ENCODE measurements at regions not wholly inside any gene's neighbourhood (a gene's known extent, or its start where the extent isn't known, plus 50 kb on each side); places are given as distances from the start of the nearest gene placed in this dataset.

DNA sequence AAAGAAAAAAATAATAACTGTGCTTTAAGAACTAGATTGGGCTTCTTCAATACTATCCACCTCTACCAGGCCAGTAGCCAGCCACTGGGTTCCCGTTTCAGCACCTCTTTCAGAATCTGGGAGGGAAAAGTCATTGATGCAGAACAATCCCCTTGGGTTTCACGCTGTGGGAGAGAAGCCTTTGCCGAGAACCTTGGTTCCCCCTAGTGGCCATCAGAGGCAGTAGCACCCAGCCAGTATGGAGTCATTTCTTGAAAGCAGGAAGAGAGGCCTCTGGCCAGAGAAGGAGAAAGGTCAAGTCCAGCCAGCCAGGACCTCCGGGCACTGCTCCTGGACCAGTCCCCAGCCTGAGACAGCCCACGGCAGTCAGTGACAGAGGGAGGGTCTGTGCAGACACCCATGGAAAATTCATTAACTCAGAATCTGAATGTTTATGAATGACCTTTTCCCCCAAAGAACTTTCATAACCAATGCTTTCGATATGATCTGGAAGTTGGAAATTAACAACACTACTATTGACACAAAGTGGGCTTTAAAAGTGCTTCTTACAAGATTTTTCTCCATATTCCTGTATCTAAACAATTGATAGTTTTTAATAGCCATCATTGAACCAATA is 51.2 kb upstream of the CDH5 start:
- TF ChIP-seq, protein P1, sequence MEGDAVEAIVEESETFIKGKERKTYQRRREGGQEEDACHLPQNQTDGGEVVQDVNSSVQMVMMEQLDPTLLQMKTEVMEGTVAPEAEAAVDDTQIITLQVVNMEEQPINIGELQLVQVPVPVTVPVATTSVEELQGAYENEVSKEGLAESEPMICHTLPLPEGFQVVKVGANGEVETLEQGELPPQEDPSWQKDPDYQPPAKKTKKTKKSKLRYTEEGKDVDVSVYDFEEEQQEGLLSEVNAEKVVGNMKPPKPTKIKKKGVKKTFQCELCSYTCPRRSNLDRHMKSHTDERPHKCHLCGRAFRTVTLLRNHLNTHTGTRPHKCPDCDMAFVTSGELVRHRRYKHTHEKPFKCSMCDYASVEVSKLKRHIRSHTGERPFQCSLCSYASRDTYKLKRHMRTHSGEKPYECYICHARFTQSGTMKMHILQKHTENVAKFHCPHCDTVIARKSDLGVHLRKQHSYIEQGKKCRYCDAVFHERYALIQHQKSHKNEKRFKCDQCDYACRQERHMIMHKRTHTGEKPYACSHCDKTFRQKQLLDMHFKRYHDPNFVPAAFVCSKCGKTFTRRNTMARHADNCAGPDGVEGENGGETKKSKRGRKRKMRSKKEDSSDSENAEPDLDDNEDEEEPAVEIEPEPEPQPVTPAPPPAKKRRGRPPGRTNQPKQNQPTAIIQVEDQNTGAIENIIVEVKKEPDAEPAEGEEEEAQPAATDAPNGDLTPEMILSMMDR (IDR thresholded peaks at IDR 0.05): peak; percentile 80 to 93
- TF ChIP-seq POLR2AphosphoS5 (IDR thresholded peaks at IDR 0.05) (no peak), EP300 (IDR thresholded peaks at IDR 0.05) (no peak), POLR2A (IDR thresholded peaks at IDR 0.05) (no peak)
- Histone ChIP-seq H3K4me3 (no peak overlapping the region), H3K27me3 (no peaks in the 10 kb centered on the region), H3K36me3 (no peaks in the 10 kb centered on the region), H3K4me1 (peaks cover 6% of the 10 kb centered on the region), H3K27ac (no peak overlapping the region), H3K9me3 (no peaks in the 10 kb centered on the region)
- DNase-seq (ENCODE audit: low spot score in 2 of 2): no peak
- 7% methylated on average over 6 of the region's 6 CpGs for WGBS

DNA sequence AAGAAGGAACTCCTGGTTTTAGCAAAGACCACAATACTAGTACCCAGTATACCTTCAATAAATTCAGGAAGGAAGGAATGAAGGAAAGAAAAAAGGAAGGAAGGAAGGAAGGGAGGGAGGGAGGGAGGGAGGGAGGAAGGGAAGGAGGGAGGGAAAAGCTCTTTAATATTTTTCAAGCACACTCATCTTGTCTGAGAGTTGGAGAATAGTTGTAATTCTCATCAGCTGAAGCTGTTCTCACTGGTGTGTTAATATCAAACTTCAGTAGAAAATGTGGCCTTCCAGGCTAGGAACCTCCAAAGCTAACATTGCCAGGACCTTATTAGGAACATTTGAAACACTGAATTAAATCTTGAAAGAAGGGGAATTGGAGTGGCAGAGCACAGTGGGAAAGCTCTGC is 55.2 kb upstream of the CDH5 start:
- H3K9me3 ChIP-seq: no peaks in the 10 kb centered on the region
- DNase-seq (ENCODE audit: low spot score in 2 of 2): no peak
- TF ChIP-seq EP300 (IDR thresholded peaks at IDR 0.05) (no peak), POLR2A (IDR thresholded peaks at IDR 0.05) (no peak), POLR2AphosphoS5 (IDR thresholded peaks at IDR 0.05) (no peak)
- TF ChIP-seq, protein P1 (IDR thresholded peaks at IDR 0.05): no peak
- no peaks in the 10 kb centered on the region for H3K27me3 ChIP-seq
- H3K27ac ChIP-seq: no peak overlapping the region
- H3K4me1 ChIP-seq: peaks cover 6% of the 10 kb centered on the region
- no peak overlapping the region for H3K4me3 ChIP-seq
- no peaks in the 10 kb centered on the region for H3K36me3 ChIP-seq

DNA sequence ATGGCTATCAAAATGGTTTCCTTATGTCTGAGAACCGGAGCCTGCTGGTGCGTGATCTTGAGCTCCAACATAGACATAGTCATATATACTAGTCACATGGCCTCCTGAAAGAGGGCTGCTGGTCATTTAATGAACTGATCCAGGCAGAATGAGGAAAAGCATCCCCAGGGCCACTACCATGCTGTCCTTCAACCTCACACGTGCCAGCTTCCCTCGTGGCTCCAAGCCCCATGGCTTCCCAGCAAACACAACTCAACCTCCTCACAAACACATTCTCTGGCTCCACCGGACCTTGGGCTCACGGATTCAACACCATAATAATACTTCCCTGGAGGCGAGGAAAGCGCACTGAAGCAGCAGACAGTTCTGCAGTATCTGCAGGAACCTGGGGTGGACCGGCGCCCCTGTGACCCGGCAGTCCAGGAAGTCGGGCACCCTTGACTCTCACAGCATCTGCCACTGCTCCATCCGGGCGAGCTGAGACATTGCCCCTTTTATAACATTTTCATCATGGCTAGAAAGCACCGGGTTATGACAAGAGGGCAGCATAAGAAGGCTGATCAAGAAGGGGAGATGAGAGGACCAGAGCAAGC is 57.2 kb upstream of the CDH5 start:
- peaks cover 1% of the 10 kb centered on the region for H3K4me1 ChIP-seq
- WGBS: 91% methylated on average over 8 of the region's 15 CpGs

DNA sequence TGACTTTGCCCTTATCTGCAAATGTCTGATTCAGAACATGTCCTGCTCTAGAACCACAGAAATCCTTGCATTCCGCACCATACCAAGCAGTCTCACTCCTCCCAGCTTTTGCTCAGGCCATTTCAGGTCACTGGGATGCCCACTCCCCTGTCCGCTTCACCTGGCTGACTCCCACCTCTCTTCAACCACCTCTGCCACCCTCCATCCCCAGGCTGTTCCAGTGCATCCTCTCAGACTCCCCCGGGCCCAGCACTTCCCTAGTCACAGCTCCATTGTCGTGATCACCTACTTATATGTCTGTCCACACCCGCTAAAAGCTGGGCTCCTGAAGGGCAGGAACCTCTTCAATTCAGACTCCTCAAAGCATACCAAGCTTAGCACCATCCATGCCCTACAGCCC is 58.4 kb upstream of the CDH5 start:
- Histone ChIP-seq H3K4me1 (peaks cover 3% of the 10 kb centered on the region), H3K27ac (no peak overlapping the region), H3K36me3 (no peaks in the 10 kb centered on the region), H3K27me3 (no peaks in the 10 kb centered on the region), H3K9me3 (no peaks in the 10 kb centered on the region), H3K4me3 (no peak overlapping the region)
- WGBS: 95% methylated on average over 5 of the region's 5 CpGs
- peak in 1 of 2 donors; percentile 20 for DNase-seq (ENCODE audit: low spot score in 2 of 2)
- TF ChIP-seq EP300 (IDR thresholded peaks at IDR 0.05) (no peak), POLR2AphosphoS5 (IDR thresholded peaks at IDR 0.05) (no peak), POLR2A (IDR thresholded peaks at IDR 0.05) (no peak)
- TF ChIP-seq, protein P1 (IDR thresholded peaks at IDR 0.05): no peak

More for the DNA sequence above, 57.2 kb upstream of the CDH5 start:
- DNase-seq (ENCODE audit: low spot score in 2 of 2): no peak
- H3K4me3 ChIP-seq: no peak overlapping the region
- no peaks in the 10 kb centered on the region for H3K9me3 ChIP-seq
- no peak overlapping the region for H3K27ac ChIP-seq
- no peaks in the 10 kb centered on the region for H3K27me3 ChIP-seq
- TF ChIP-seq POLR2AphosphoS5 (IDR thresholded peaks at IDR 0.05): no peak
- TF ChIP-seq POLR2A (IDR thresholded peaks at IDR 0.05): no peak
- TF ChIP-seq, protein P1 (IDR thresholded peaks at IDR 0.05): no peak
- no peak for TF ChIP-seq EP300 (IDR thresholded peaks at IDR 0.05)
- no peaks in the 10 kb centered on the region for H3K36me3 ChIP-seq

DNA sequence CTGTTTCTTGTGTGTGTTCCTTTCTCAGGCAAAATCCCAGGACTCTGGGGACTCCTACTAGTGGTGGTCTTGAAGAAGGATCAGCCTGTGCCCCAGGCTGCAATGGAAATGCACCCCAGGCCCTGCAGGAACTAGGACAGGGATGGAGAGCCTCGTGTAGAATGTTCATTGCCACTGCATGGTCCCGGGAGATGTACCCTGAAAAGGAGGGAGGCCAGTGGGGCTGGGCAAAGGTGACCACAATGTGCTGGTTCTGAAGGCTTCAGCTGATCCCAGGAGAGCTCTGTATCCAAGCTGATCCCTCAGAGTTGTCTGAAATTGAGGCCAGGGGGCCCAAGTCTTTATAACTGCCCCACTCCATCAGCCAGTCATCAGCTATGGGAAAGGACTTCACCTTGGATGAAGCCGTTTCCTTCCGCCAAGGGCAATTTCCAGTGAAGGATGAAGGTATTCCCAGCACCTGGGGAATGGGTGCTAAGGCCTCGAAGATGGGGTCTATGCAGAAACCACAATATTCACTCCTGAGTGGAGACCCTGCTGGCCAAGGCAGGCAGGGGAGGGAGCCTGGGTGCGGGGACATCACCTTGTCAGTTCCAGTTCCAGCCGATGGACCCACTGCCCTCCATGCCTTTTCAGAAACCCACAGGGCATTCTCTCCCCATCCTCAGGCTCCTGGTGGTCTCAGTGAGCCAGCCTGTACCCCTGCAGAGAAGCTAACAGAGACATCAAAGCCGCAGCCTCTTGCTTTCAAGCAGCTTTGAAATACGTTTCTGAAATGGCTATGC is 59.9 kb upstream of the CDH5 start:
- 83% methylated on average over 7 of the region's 9 CpGs for WGBS
- Histone ChIP-seq H3K4me3 (no peak overlapping the region), H3K27ac (no peak overlapping the region), H3K9me3 (no peaks in the 10 kb centered on the region), H3K27me3 (no peaks in the 10 kb centered on the region), H3K4me1 (peaks cover 3% of the 10 kb centered on the region), H3K36me3 (no peaks in the 10 kb centered on the region)
- TF ChIP-seq, protein P1 (IDR thresholded peaks at IDR 0.05): no peak
- TF ChIP-seq EP300 (IDR thresholded peaks at IDR 0.05): no peak
- no peak for TF ChIP-seq POLR2A (IDR thresholded peaks at IDR 0.05)
- no peak for TF ChIP-seq POLR2AphosphoS5 (IDR thresholded peaks at IDR 0.05)
- peak; percentile 31 to 69 for DNase-seq (ENCODE audit: low spot score in 2 of 2)

All from suprapubic skin (tissue), 4 donors.